H1 (cell line): ENCODE measurements at regions not wholly inside any gene's neighbourhood (a gene's known extent, or its start where the extent isn't known, plus 50 kb on each side); places are given as distances from the start of the nearest gene placed in this dataset.
"Not testable (repeated sequence)": the region's sequence is repeated elsewhere in the genome, so short reads cannot be mapped to it uniquely, and the experiment has no call there.

Experiments used
- CTCF ChIA-PET: fragments of 300-600 bp; sonication (Branson Sonifier 250); formaldehyde crosslinking; loops from one replicate; lab custom pipeline; 2021; ENCODE audit not compliant: partially characterized antibody; lab: Charles Lee
- POLR2A ChIA-PET: fragments of 300-600 bp; sonication (Branson Sonifier 250); formaldehyde crosslinking; loops from one replicate; lab custom pipeline; 2021; ENCODE audit warnings: inconsistent platforms; ENCODE audit not compliant: partially characterized antibody; lab: Charles Lee
- DNase-seq, 2 experiments: peaks; one replicate each; pipeline versions ENCODE4 v3.0.0 to v3.0.0-alpha.2; 2010 to 2022; ENCODE audit warnings: low spot score in 2 of 2, low read depth in 1 of 2, mixed read lengths in 1 of 2
- FAIRE-seq: peaks from 2 replicates; lab custom pipeline; 2011; peaks lifted over from hg19 to GRCh38; lab: Jason Lieb, UNC
- H2AFZ ChIP-seq: 2 replicates; pipeline ENCODE4 v1.8.1; 2012; ENCODE audit warnings: low read length, inconsistent platforms
- H2AK5ac ChIP-seq: 2 replicates; pipeline ENCODE4 v1.6.1; 2013; ENCODE audit warnings: low read depth, low read length
- H2BK120ac ChIP-seq: replicated peaks from 2 replicates; pipeline ENCODE3; 2013; ENCODE audit warnings: low read depth, low read length, inconsistent platforms
- H2BK12ac ChIP-seq: 2 replicates; pipeline ENCODE4 v1.6.1; 2013; ENCODE audit warnings: low read depth, low read length
- H2BK15ac ChIP-seq: 2 replicates; pipeline ENCODE4 v1.6.1; 2013; ENCODE audit warnings: low read length
- H2BK20ac ChIP-seq: 2 replicates; pipeline ENCODE4 v1.6.1; 2013; ENCODE audit warnings: low read length
- H2BK5ac ChIP-seq: 2 replicates; pipeline ENCODE4 v1.6.1; 2013; ENCODE audit warnings: low read depth, low read length
- H3K14ac ChIP-seq: 2 replicates; pipeline ENCODE4 v1.6.1; 2013; ENCODE audit warnings: inconsistent platforms; ENCODE audit not compliant: insufficient read length
- H3K18ac ChIP-seq: 2 replicates; pipeline ENCODE4 v1.6.1; 2013; ENCODE audit warnings: low read length; ENCODE audit errors: extremely low read depth
- H3K23ac ChIP-seq: 2 replicates; pipeline ENCODE4 v1.6.1; 2013; ENCODE audit warnings: inconsistent platforms; ENCODE audit not compliant: insufficient read length
- H3K23me2 ChIP-seq: 2 replicates; pipeline ENCODE4 v1.6.1; 2013; ENCODE audit warnings: low read depth, low read length
- H3K27ac ChIP-seq: 2 replicates; pipeline ENCODE4 v1.6.1; 2011; ENCODE audit warnings: low read depth, low read length, inconsistent platforms
- H3K27me3 ChIP-seq, 4 experiments: replicated peaks in 1 of 4; 1 replicate in 1 of 4; 2 replicates in 3 of 4; pipeline versions ENCODE4 v1.6.1 to v1.8.1; 2011 to 2013; ENCODE audit warnings: low read length in 3 of 4, mild to moderate bottlenecking in 3 of 4, inconsistent platforms in 2 of 4, mixed read lengths in 2 of 4, moderate library complexity in 1 of 4; ENCODE audit not compliant: control insufficient read depth in 3 of 4, insufficient read depth in 3 of 4; ENCODE audit errors: extremely low read depth in 1 of 4
- H3K36me3 ChIP-seq, 4 experiments: 2 replicates each; pipeline versions ENCODE4 v1.6.1 to v1.8.1; 2011 to 2013; ENCODE audit warnings: mild to moderate bottlenecking in 4 of 4, low read length in 3 of 4, moderate library complexity in 2 of 4, control low read depth in 1 of 4, inconsistent platforms in 1 of 4; ENCODE audit not compliant: insufficient read depth in 4 of 4, control insufficient read depth in 2 of 4
- H3K4ac ChIP-seq: replicated peaks from 2 replicates; pipeline ENCODE3; 2013; ENCODE audit warnings: low read length, low read depth, mixed read lengths, inconsistent platforms; ENCODE audit not compliant: insufficient read length
- H3K4me1 ChIP-seq, 4 experiments: replicated peaks in 1 of 4; 1 replicate in 1 of 4; 2 replicates in 3 of 4; pipeline versions ENCODE4 v1.6.1 to v1.8.1; 2011 to 2013; ENCODE audit warnings: low read length in 3 of 4, inconsistent platforms in 2 of 4, mixed read lengths in 1 of 4; ENCODE audit not compliant: insufficient read depth in 4 of 4, control insufficient read depth in 3 of 4
- H3K4me2 ChIP-seq, 2 experiments: 2 replicates each; pipeline versions ENCODE4 v1.6.1 to v1.8.1; 2011 to 2013; ENCODE audit warnings: low read depth in 2 of 2, low read length in 2 of 2, control low read depth in 1 of 2, inconsistent platforms in 1 of 2, mild to moderate bottlenecking in 1 of 2; ENCODE audit not compliant: insufficient read depth in 1 of 2
- H3K4me3 ChIP-seq, 4 experiments: fragments of 200-600, 300-600 bp in 1 of 4; sonication (generic), shearing (Covaris generic), sonication (Bioruptor Twin) in 1 of 4; 2 replicates each; pipeline versions ENCODE4 v1.5.1 to v1.8.1; 2011 to 2016; ENCODE audit warnings: low read length in 4 of 4, low read depth in 3 of 4, control low read depth in 2 of 4, inconsistent platforms in 2 of 4, mild to moderate bottlenecking in 2 of 4, mixed read lengths in 1 of 4, moderate library complexity in 1 of 4; ENCODE audit not compliant: insufficient read depth in 2 of 4; ENCODE audit errors: extremely low read depth in 1 of 4
- H3K56ac ChIP-seq: replicated peaks from 2 replicates; pipeline ENCODE3; 2013; ENCODE audit warnings: low read depth, mild to moderate bottlenecking, mixed read lengths, low read length, inconsistent platforms; ENCODE audit not compliant: insufficient read length
- H3K79me1 ChIP-seq: 2 replicates; pipeline ENCODE4 v1.6.1; 2013; ENCODE audit warnings: low read depth, low read length, control low read depth
- H3K79me2 ChIP-seq, 2 experiments: 2 replicates each; pipeline versions ENCODE4 v1.6.1 to v1.8.1; 2012 to 2013; ENCODE audit warnings: low read length in 2 of 2, mild to moderate bottlenecking in 2 of 2, inconsistent platforms in 1 of 2; ENCODE audit not compliant: insufficient read depth in 2 of 2, control insufficient read depth in 1 of 2
- H3K9ac ChIP-seq, 4 experiments: replicated peaks in 1 of 4; 1 replicate in 1 of 4; 2 replicates in 3 of 4; pipeline versions ENCODE4 v1.6.1 to v1.8.1; 2011 to 2013; ENCODE audit warnings: low read depth in 3 of 4, low read length in 3 of 4, control low read depth in 2 of 4, mild to moderate bottlenecking in 2 of 4, moderate library complexity in 2 of 4, inconsistent platforms in 1 of 4; ENCODE audit errors: extremely low read depth in 1 of 4
- H3K9me3 ChIP-seq, 2 experiments: 2 replicates each; pipeline versions ENCODE4 v1.6.1 to v1.8.1; 2012 to 2013; ENCODE audit warnings: mild to moderate bottlenecking in 2 of 2, moderate library complexity in 2 of 2, control low read depth in 1 of 2, inconsistent platforms in 1 of 2, low read depth in 1 of 2, low read length in 1 of 2, mixed read lengths in 1 of 2; ENCODE audit not compliant: insufficient read depth in 2 of 2
- H4K20me1 ChIP-seq, 2 experiments: replicated peaks in 1 of 2; 2 replicates each; pipeline versions ENCODE3 to v1.8.1; 2011 to 2013; ENCODE audit warnings: inconsistent platforms in 2 of 2, low read length in 2 of 2, mild to moderate bottlenecking in 1 of 2; ENCODE audit not compliant: insufficient read depth in 2 of 2, control insufficient read depth in 1 of 2
- H4K5ac ChIP-seq: 2 replicates; pipeline ENCODE4 v1.6.1; 2013; ENCODE audit warnings: low read length, low read depth, mixed read lengths, inconsistent platforms; ENCODE audit not compliant: insufficient read length
- H4K8ac ChIP-seq: 2 replicates; pipeline ENCODE4 v1.8.0; 2013; ENCODE audit warnings: mild to moderate bottlenecking, moderate library complexity, low read length, inconsistent platforms; ENCODE audit not compliant: insufficient read depth; ENCODE audit errors: extremely low read depth
- H4K91ac ChIP-seq: replicated peaks from 2 replicates; pipeline ENCODE3; 2013; ENCODE audit warnings: low read length, mixed read lengths, inconsistent platforms; ENCODE audit not compliant: insufficient read length
- WGBS, 2 experiments: shearing (Covaris generic) in 1 of 2; methylation state at CpG; one replicate each; pipeline versions ENCODE4 v1.1.6 to v1.1.7; 2013 to 2015; ENCODE audit warnings: low lambda C conversion rate in 2 of 2, mixed read lengths in 2 of 2, inconsistent platforms in 1 of 2, low coverage in 1 of 2, missing lambda C conversion rate in 1 of 2; ENCODE audit not compliant: insufficient replicate concordance in 2 of 2, insufficient coverage in 1 of 2, insufficient read length in 1 of 2; ENCODE audit errors: extremely low coverage in 1 of 2, missing lambda C conversion rate in 1 of 2; 5-methylcytosine and 5-hydroxymethylcytosine counted together

DNA sequence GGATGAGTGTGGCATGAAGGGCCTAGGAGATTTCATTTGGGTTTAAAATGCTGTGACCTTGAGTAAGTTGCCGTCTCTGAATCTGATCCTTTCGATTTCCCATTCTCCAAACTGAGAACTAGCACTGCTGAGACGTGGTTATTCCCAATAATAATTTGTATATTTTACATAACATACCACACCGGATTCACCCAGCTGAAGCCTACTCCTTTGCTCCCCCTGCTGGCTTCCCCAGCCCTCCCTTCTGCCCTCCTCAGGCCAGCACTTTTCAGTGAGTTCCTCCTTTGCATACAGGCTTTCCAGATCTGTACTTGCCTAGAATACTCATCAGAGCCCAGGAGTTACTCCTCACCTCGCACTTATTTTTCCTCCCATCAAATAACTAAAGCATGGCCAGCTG is 255.1 kb downstream of the OR4F29 start:
- POLR2A ChIA-PET, DNase-seq, H3K9ac ChIP-seq, H4K91ac ChIP-seq, CTCF ChIA-PET, H3K23ac ChIP-seq, FAIRE-seq, H3K23me2 ChIP-seq, H2BK5ac ChIP-seq, H3K4ac ChIP-seq, H2AFZ ChIP-seq, H3K79me1 ChIP-seq, H2BK12ac ChIP-seq, H2AK5ac ChIP-seq, H3K27ac ChIP-seq, H3K4me2 ChIP-seq, H3K27me3 ChIP-seq, H3K14ac ChIP-seq, H4K5ac ChIP-seq, H2BK120ac ChIP-seq, H4K20me1 ChIP-seq, H3K79me2 ChIP-seq, H2BK20ac ChIP-seq, H3K4me3 ChIP-seq, H3K56ac ChIP-seq, H3K18ac ChIP-seq, H3K36me3 ChIP-seq, H2BK15ac ChIP-seq, H3K9me3 ChIP-seq, H4K8ac ChIP-seq, H3K4me1 ChIP-seq: not testable (repeated sequence)
- WGBS, 2 experiments = no CpG with 5 or more reads among the region's 5 CpGs

DNA sequence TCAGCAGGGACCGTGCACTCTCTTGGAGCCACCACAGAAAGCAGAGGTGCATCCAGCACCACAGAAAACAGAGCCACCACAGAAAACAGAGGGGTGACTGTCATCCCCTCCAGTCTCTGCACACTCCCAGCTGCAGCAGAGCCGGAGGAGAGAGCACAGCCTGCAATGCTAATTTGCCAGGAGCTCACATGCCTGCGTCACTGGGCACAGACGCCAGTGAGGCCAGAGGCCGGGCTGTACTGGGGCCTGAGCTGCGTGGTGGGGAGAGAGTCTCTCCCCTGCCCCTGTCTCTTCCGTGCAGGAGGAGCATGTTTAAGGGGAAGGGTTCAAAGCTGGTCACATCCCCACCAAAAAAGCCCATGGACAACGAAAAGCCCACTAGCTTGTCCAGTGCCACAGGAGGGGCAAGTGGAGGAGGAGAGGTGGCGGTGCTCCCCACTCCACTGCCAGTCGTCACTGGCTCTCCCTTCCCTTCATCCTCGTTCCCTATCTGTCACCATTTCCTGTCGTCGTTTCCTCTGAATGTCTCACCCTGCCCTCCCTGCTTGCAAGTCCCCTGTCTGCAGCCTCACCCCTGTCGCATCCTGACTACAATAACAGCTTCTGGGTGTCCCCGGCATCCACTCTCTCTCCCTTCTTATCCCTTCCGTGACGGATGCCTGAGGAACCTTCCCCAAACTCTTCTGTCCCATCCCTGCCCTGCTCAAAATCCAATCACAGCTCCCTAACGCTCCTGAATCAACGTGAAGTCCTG is 260.0 kb downstream of the OR4F29 start:
- H3K14ac ChIP-seq, POLR2A ChIA-PET, H3K27ac ChIP-seq, FAIRE-seq, H3K27me3 ChIP-seq, H2BK5ac ChIP-seq, H3K4ac ChIP-seq, DNase-seq, CTCF ChIA-PET, H4K8ac ChIP-seq, H2BK120ac ChIP-seq, H3K23me2 ChIP-seq, H2BK15ac ChIP-seq, H3K36me3 ChIP-seq, H3K79me1 ChIP-seq, H2AK5ac ChIP-seq, H3K79me2 ChIP-seq, H3K9me3 ChIP-seq, H3K4me2 ChIP-seq, H3K23ac ChIP-seq, H4K20me1 ChIP-seq, H3K56ac ChIP-seq, H3K18ac ChIP-seq, H3K9ac ChIP-seq, H3K4me1 ChIP-seq, H4K91ac ChIP-seq, H3K4me3 ChIP-seq, H2AFZ ChIP-seq, H2BK20ac ChIP-seq, H4K5ac ChIP-seq, H2BK12ac ChIP-seq: not testable (repeated sequence)
- WGBS, 2 experiments = 74% methylated on average over 12 of the region's 19 CpGs; no CpG with 5 or more reads in 1 of the 2 experiments
